H9 (cell line): ENCODE measurements at regions not wholly inside any gene's neighbourhood (a gene's known extent, or its start where the extent isn't known, plus 50 kb on each side); places are given as distances from the start of the nearest gene placed in this dataset.

Experiments
- DNase-seq: peaks from one replicate; pipeline ENCODE4 v3.0.0-alpha.2; 2017
- H2AFZ ChIP-seq: one replicate; pipeline ENCODE4 v1.6.1; 2013; ENCODE audit warnings: mild to moderate bottlenecking, low read length, control low read depth, moderate library complexity
- H2AK5ac ChIP-seq: 2 replicates; pipeline ENCODE4 v1.6.1; 2013; ENCODE audit warnings: low read length, control low read depth, mixed read lengths; ENCODE audit not compliant: insufficient read length
- H2BK120ac ChIP-seq: one replicate; pipeline ENCODE4 v1.6.1; 2013; ENCODE audit warnings: low read depth, mild to moderate bottlenecking, low read length, control low read depth, inconsistent platforms; ENCODE audit not compliant: poor library complexity, severe bottlenecking
- H2BK12ac ChIP-seq: 2 replicates; pipeline ENCODE4 v1.6.1; 2013; ENCODE audit warnings: low read length, control low read depth, mixed read lengths, low read depth; ENCODE audit not compliant: insufficient read length
- H2BK15ac ChIP-seq: 2 replicates; pipeline ENCODE4 v1.6.1; 2013; ENCODE audit warnings: low read depth, low read length, control low read depth
- H2BK20ac ChIP-seq: one replicate; pipeline ENCODE4 v1.6.1; 2013; ENCODE audit warnings: low read depth, mild to moderate bottlenecking, low read length, control low read depth, inconsistent platforms; ENCODE audit not compliant: poor library complexity, severe bottlenecking
- H2BK5ac ChIP-seq: 2 replicates; pipeline ENCODE4 v1.6.1; 2013; ENCODE audit warnings: low read length, control low read depth, mixed read lengths; ENCODE audit not compliant: insufficient read length
- H3K14ac ChIP-seq: 2 replicates; pipeline ENCODE4 v1.6.1; 2013; ENCODE audit warnings: low read length, control low read depth; ENCODE audit not compliant: insufficient read depth
- H3K18ac ChIP-seq: 2 replicates; pipeline ENCODE4 v1.6.1; 2013; ENCODE audit warnings: low read depth, mild to moderate bottlenecking, mixed read lengths, low read length, control low read depth; ENCODE audit not compliant: insufficient read length
- H3K23ac ChIP-seq: 2 replicates; pipeline ENCODE4 v1.6.1; 2013; ENCODE audit warnings: low read length, control low read depth, mixed read lengths, low read depth; ENCODE audit not compliant: insufficient read length
- H3K23me2 ChIP-seq: 2 replicates; pipeline ENCODE4 v1.6.1; 2013; ENCODE audit warnings: low read depth, mild to moderate bottlenecking, mixed read lengths, low read length, control low read depth; ENCODE audit not compliant: insufficient read length, poor library complexity, severe bottlenecking
- H3K27ac ChIP-seq: 2 replicates; pipeline ENCODE4 v1.5.1; 2013; ENCODE audit warnings: low read length, control low read depth, mixed read lengths, low read depth; ENCODE audit not compliant: insufficient read length
- H3K27me3 ChIP-seq: 2 replicates; pipeline ENCODE4 v1.6.1; 2013; ENCODE audit warnings: low read length, control low read depth, inconsistent platforms; ENCODE audit not compliant: insufficient read depth
- H3K4ac ChIP-seq: 2 replicates; pipeline ENCODE4 v1.6.1; 2013; ENCODE audit warnings: low read depth, mild to moderate bottlenecking, control low read depth, inconsistent platforms, low read length, moderate library complexity
- H3K4me1 ChIP-seq: 2 replicates; pipeline ENCODE4 v1.6.1; 2013; ENCODE audit warnings: low read length, control low read depth, inconsistent platforms; ENCODE audit not compliant: insufficient read depth
- H3K4me2 ChIP-seq: 2 replicates; pipeline ENCODE4 v1.6.1; 2013; ENCODE audit warnings: low read length, control low read depth, mixed read lengths; ENCODE audit not compliant: insufficient read length, insufficient read depth
- H3K56ac ChIP-seq: 2 replicates; pipeline ENCODE4 v1.6.1; 2013; ENCODE audit warnings: low read depth, mild to moderate bottlenecking, mixed read lengths, low read length, control low read depth; ENCODE audit not compliant: insufficient read length
- H3K79me1 ChIP-seq: 2 replicates; pipeline ENCODE4 v1.6.1; 2013; ENCODE audit warnings: low read depth, mild to moderate bottlenecking, moderate library complexity, low read length, control low read depth, inconsistent platforms; ENCODE audit not compliant: insufficient read depth, poor library complexity, severe bottlenecking
- H3K79me2 ChIP-seq: 2 replicates; pipeline ENCODE4 v1.6.1; 2013; ENCODE audit warnings: low read length, control low read depth, inconsistent platforms; ENCODE audit not compliant: insufficient read depth
- H3K9ac ChIP-seq: 2 replicates; pipeline ENCODE4 v1.6.1; 2013; ENCODE audit warnings: low read length, control low read depth, mixed read lengths; ENCODE audit not compliant: insufficient read length; ENCODE audit errors: extremely low read depth
- H3K9me3 ChIP-seq: one replicate; pipeline ENCODE4 v1.6.1; 2013; ENCODE audit warnings: low read depth, low read length, inconsistent platforms; ENCODE audit not compliant: control insufficient read depth
- H3T11ph ChIP-seq: one replicate; pipeline ENCODE4 v1.6.1; 2013; ENCODE audit warnings: mild to moderate bottlenecking, low read length, control low read depth, inconsistent platforms
- H4K20me1 ChIP-seq: one replicate; pipeline ENCODE4 v1.6.1; 2013; ENCODE audit not compliant: control insufficient read depth, insufficient read length, insufficient read depth
- H4K5ac ChIP-seq: 2 replicates; pipeline ENCODE4 v1.6.1; 2013; ENCODE audit warnings: low read depth, mild to moderate bottlenecking, mixed read lengths, low read length, control low read depth; ENCODE audit not compliant: insufficient read length
- H4K8ac ChIP-seq: replicated peaks from 2 replicates; pipeline ENCODE4 v1.6.1; 2013; ENCODE audit warnings: low read length, control low read depth, mixed read lengths, low read depth; ENCODE audit not compliant: insufficient read length
- H4K91ac ChIP-seq: 2 replicates; pipeline ENCODE4 v1.6.1; 2013; ENCODE audit warnings: low read depth, mild to moderate bottlenecking, moderate library complexity, mixed read lengths, low read length, control low read depth; ENCODE audit not compliant: insufficient read length
- H3K27ac Mint-ChIP-seq, 3 experiments: 2 replicates in 2 of 3; 3 replicates in 1 of 3; pipeline ENCODE4 v1.8.0; 2020 to 2021; ENCODE audit warnings: mixed read lengths in 3 of 3, mild to moderate bottlenecking in 1 of 3, moderate library complexity in 1 of 3
- H3K27me3 Mint-ChIP-seq: 2 replicates; pipeline ENCODE4 v1.8.0; 2021; ENCODE audit warnings: low read depth, mild to moderate bottlenecking, moderate library complexity, mixed read lengths
- H3K36me3 Mint-ChIP-seq, 3 experiments: 2 replicates in 2 of 3; 3 replicates in 1 of 3; pipeline ENCODE4 v1.8.0; 2020 to 2021; ENCODE audit warnings: low read depth in 3 of 3, mixed read lengths in 3 of 3; ENCODE audit not compliant: insufficient read depth in 1 of 3
- H3K4me1 Mint-ChIP-seq, 2 experiments: 2 replicates each; pipeline ENCODE4 v1.8.0; 2020; ENCODE audit warnings: mixed read lengths in 2 of 2
- H3K4me3 Mint-ChIP-seq, 2 experiments: 2 replicates in 1 of 2; 3 replicates in 1 of 2; pipeline ENCODE4 v1.8.0; 2020 to 2021; ENCODE audit warnings: mild to moderate bottlenecking in 2 of 2, mixed read lengths in 2 of 2, moderate library complexity in 1 of 2
- H3K9me3 Mint-ChIP-seq, 2 experiments: 2 replicates in 1 of 2; 3 replicates in 1 of 2; pipeline ENCODE4 v1.8.0; 2020; ENCODE audit warnings: mild to moderate bottlenecking in 2 of 2, mixed read lengths in 2 of 2, moderate library complexity in 1 of 2
- CTCF ChIP-seq: fragments of 200-600 bp; sonication (generic); conservative IDR thresholded peaks from 3 replicates; pipeline ENCODE4 v1.8.0; 2021; ENCODE audit warnings: antibody characterized with exemption, mild to moderate bottlenecking

DNA sequence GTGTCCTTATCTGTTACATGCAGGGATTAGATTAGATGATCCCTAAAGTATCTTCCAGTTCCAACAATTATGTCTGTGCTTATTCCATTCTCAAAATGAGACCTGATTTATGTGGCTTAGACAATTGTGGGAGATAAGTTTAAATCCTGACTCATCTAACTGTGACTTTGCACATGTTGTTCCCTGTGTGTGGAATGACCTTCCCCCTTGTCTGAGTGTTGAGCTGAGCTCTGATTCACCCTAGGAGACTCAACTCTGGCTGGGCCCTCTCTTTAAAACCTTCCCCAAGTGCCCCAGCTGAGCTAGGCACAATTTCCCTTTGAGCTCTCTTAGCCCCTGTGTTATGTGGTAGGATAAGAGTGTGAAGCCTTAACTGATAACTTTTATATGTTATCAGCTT is 118.9 kb upstream of the ELL2 start:
- H4K20me1 ChIP-seq, result no peaks in the 10 kb centered on the region
- no peak overlapping the region for H2BK20ac ChIP-seq
- no peaks in the 10 kb centered on the region; a peak in 1 of 5 replicates for H3K9me3 Mint-ChIP-seq
- no peak overlapping the region for H2BK120ac ChIP-seq
- H3K23ac ChIP-seq, result no peak overlapping the region
- no peak overlapping the region for H2BK15ac ChIP-seq
- H3K23me2 ChIP-seq, result no peaks in the 10 kb centered on the region
- H3K4me1 ChIP-seq, result peaks cover 6% of the 10 kb centered on the region; the same call in 1 of the 2 replicates
- no peak for DNase-seq
- H3K14ac ChIP-seq, result no peak overlapping the region
- no peaks in the 10 kb centered on the region for H3K27me3 Mint-ChIP-seq
- H3K27ac Mint-ChIP-seq, result no peak overlapping the region
- H4K8ac ChIP-seq, result no peak overlapping the region
- no peak overlapping the region for H3K56ac ChIP-seq
- no peak overlapping the region for H3K4ac ChIP-seq
- no peak overlapping the region for H3K9ac ChIP-seq
- TF ChIP-seq CTCF, result no peak
- H3K79me1 ChIP-seq, result no peaks in the 10 kb centered on the region
- no peaks in the 10 kb centered on the region for H3K9me3 ChIP-seq
- no peak overlapping the region for H2AFZ ChIP-seq
- H3K27me3 ChIP-seq, result no peaks in the 10 kb centered on the region
- no peak overlapping the region for H4K91ac ChIP-seq
- H3K4me1 Mint-ChIP-seq, result peaks cover 36 to 47% of the 10 kb centered on the region in 2 experiments
- H3K79me2 ChIP-seq, result no peaks in the 10 kb centered on the region
- no peak overlapping the region for H3K18ac ChIP-seq
- H4K5ac ChIP-seq, result no peak overlapping the region
- H3K36me3 Mint-ChIP-seq, result no peaks in the 10 kb centered on the region
- no peak overlapping the region for H2BK12ac ChIP-seq
- H2AK5ac ChIP-seq, result no peak overlapping the region
- no peak overlapping the region for H3K4me2 ChIP-seq
- no peak overlapping the region for H3K4me3 Mint-ChIP-seq
- no peak overlapping the region for H3T11ph ChIP-seq
- H2BK5ac ChIP-seq, result no peak overlapping the region
- no peak overlapping the region for H3K27ac ChIP-seq
